Ovary (tissue), 3 donors: ENCODE measurements at regions not wholly inside any gene's neighbourhood (a gene's known extent, or its start where the extent isn't known, plus 50 kb on each side); places are given as distances from the start of the nearest gene placed in this dataset.

ENCODE experiments used
- CTCF ChIP-seq, 3 donors: fragments of 450-650 bp in 2 of 3; fragments of 200-600 bp in 1 of 3; IDR thresholded peaks; one replicate each; pipeline versions ENCODE4 v1.5.1 to v1.8.0; 2016 to 2022; ENCODE audit warnings: antibody characterized with exemption in 3 of 3, mild to moderate bottlenecking in 1 of 3
- POLR2A ChIP-seq: fragments of 450-650 bp; IDR thresholded peaks from one replicate; pipeline ENCODE4 v1.6.1; 2017; ENCODE audit warnings: antibody characterized with exemption, mild to moderate bottlenecking, moderate library complexity
- donor health status: DM: no; HTN: no; CAD: no.

DNA sequence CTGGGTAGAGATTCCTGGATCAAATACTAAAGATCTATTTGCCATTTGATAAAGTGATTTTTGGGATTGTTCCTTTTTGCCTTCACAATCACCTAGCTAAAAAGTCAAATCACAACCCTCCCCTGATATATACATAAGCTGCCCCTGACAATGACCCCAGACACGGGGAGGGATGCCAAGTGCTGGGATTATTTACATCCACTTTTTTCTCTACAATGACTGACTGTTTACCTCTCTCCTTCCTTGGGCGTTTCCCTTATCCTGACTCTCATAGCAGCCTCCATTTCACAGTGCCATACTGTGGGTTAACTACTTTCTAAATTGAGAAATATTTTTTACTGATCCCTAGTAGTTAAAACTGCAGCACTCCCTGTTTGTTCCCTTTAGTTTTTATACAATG lies 150.8 kb upstream of the TMEM170B start:
- TF ChIP-seq CTCF (IDR thresholded peaks at IDR 0.05) (no peak), POLR2A (no peak)
